ENCODE measurements at regions not wholly inside any gene's neighbourhood (a gene's known extent, or its start where the extent isn't known, plus 50 kb on each side); places are given as distances from the start of the nearest gene placed in this dataset.

- WGBS, 5 donors: 57 to 73% (median 68%) methylated on average over 15 of the region's 15 CpGs
- no peaks in the 10 kb centered on the region for H3K4me1 ChIP-seq
- no peaks in the 10 kb centered on the region for H3K36me3 ChIP-seq
- H3K27ac ChIP-seq: no peak overlapping the region
- DNase-seq: peak in 1 of 2 donors; percentile 37
- no peaks in the 10 kb centered on the region for H3K27me3 ChIP-seq
- H3K9me3 ChIP-seq: no peaks in the 10 kb centered on the region
- intact Hi-C loops (cut with DNase I; ENCODE audit: low total_unique reads): no loop called here
- TF ChIP-seq POLR2A (IDR thresholded peaks at IDR 0.05): no peak
- no peak for TF ChIP-seq CTCF (IDR thresholded peaks at IDR 0.05)
- no peak for TF ChIP-seq EP300 (IDR thresholded peaks at IDR 0.05)
- peak in 1 of 3 donors; percentile 17 for TF ChIP-seq POLR2AphosphoS5 (IDR thresholded peaks at IDR 0.05)
- H3K4me3 ChIP-seq: no peak overlapping the region
Measured at GRCh38 chr3:134427400-134428111, 53.3 kb upstream of the AMOTL2 start.

- Histone ChIP-seq H3K9me3 (no peaks in the 10 kb centered on the region), H3K4me1 (no peaks in the 10 kb centered on the region), H3K4me3 (no peak overlapping the region), H3K27ac (no peak overlapping the region), H3K36me3 (no peaks in the 10 kb centered on the region), H3K27me3 (no peaks in the 10 kb centered on the region)
- 88 to 95% (median 92%) methylated on average over 8 to 9 of the region's 9 CpGs for WGBS, 5 donors
- no peak for DNase-seq
- intact Hi-C loops (cut with DNase I; ENCODE audit: low total_unique reads): no loop called here
- TF ChIP-seq POLR2AphosphoS5 (IDR thresholded peaks at IDR 0.05) (no peak), CTCF (IDR thresholded peaks at IDR 0.05) (no peak), POLR2A (IDR thresholded peaks at IDR 0.05) (no peak), EP300 (IDR thresholded peaks at IDR 0.05) (no peak)
Measured at GRCh38 chr3:134426660-134427181, 52.5 kb upstream of the AMOTL2 start.

GRCh38 chr3:134425943-134426342 is 51.7 kb upstream of the AMOTL2 start:
- WGBS, 5 donors: 76 to 98% (median 89%) methylated on average over 5 of the region's 5 CpGs
- H3K4me1 ChIP-seq: no peaks in the 10 kb centered on the region
- DNase-seq: no peak
- no peaks in the 10 kb centered on the region for H3K36me3 ChIP-seq
- no peaks in the 10 kb centered on the region for H3K27me3 ChIP-seq
- H3K27ac ChIP-seq: no peak overlapping the region
- H3K9me3 ChIP-seq: no peaks in the 10 kb centered on the region
- intact Hi-C loops (cut with DNase I; ENCODE audit: low total_unique reads): no loop called here
- no peak overlapping the region for H3K4me3 ChIP-seq
- no peak for TF ChIP-seq CTCF (IDR thresholded peaks at IDR 0.05)
- no peak for TF ChIP-seq POLR2AphosphoS5 (IDR thresholded peaks at IDR 0.05)
- TF ChIP-seq POLR2A (IDR thresholded peaks at IDR 0.05): no peak
- TF ChIP-seq EP300 (IDR thresholded peaks at IDR 0.05): no peak

Measured in stomach (tissue), 8 donors.